ENCODE measurements at regions not wholly inside any gene's neighbourhood (a gene's known extent, or its start where the extent isn't known, plus 50 kb on each side); places are given as distances from the start of the nearest gene placed in this dataset.

- no peak for DNase-seq
Observed at GRCh38 chr15:68871507-68871906, 50.8 kb upstream of the ANP32A start.

DNA sequence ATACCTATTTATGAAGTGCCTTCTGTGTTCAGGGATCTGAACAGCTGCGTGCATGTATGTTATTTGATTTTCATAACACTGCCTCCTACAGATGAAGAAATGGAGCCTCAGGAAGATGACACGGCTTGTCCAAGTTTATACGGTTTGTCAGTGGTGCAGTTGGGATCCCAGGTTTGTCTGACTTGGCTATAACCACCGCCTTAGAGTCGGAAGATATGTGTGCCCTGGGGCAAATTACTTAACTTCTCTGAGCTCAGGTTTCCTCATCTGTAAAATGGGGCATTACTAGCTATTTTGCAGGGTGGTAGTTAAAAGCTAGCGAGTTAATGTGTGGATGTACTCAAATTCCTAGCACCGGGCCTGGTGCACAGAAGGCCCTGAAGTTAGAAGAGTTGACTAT lies 54.1 kb upstream of the ANP32A start:
- DNase-seq: no peak

DNA sequence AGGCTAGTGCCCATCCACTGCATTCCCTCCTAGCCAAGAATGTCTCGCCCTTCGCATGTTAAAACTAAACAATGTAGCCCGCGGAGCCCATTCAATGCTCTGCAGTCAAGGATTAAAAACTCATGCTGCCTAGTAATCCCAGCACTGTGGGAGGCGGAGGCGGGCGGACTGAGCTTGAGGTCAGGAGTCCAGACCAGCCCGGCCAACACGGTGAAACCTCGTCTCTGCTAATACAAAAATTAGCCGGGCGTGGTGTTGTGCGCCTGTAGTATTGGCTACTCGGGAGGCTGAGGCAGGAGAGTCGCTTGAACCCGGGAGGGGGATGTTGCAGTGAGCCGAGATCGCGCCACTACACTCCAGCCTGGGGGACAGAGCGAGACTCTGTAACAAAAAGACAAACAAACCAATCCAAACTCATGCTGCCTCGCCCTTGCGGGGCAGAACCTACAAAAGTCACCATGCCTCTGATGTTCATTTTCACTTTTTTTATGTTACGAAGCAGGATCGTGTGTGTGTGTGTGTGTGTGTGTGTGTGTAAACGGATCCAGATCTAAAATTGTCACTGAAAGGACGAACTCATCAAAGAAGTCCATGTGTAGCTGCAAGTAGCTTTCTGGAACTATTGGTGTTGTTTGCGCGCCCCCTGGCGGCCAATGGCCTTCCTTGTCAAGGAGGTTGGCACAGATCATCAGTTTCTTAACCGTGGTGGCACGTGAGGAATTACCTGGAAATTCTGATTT lies 54.8 kb upstream of the SPESP1 start:
- DNase-seq: peak; percentile 80 to 96 (median 88)

- DNase-seq: no peak
Observed at GRCh38 chr15:68877626-68878025, 52.7 kb upstream of the SPESP1 start.

- DNase-seq: no peak
Observed at GRCh38 chr15:68880382-68880781, 49.9 kb upstream of the SPESP1 start.
